Tibial artery (tissue), 4 donors: ENCODE measurements at regions not wholly inside any gene's neighbourhood (a gene's known extent, or its start where the extent isn't known, plus 50 kb on each side); places are given as distances from the start of the nearest gene placed in this dataset.

ENCODE experiments used
- DNase-seq, 2 donors: peaks; one replicate each; pipeline ENCODE4 v3.0.0-alpha.2; 2019
- H3K27ac ChIP-seq, 2 donors: fragments of 200-600 bp; sonication (generic) in 1 of 2; 1 replicate in 1 of 2; 2 replicates in 1 of 2; pipeline ENCODE4 v1.5.1; 2018 to 2019; ENCODE audit warnings: mild to moderate bottlenecking in 1 of 2
- H3K27me3 ChIP-seq, 2 donors: fragments of 200-600 bp; sonication (generic) in 1 of 2; one replicate each; pipeline versions ENCODE4 v1.5.1 to v1.6.0; 2016 to 2019
- H3K36me3 ChIP-seq, 3 donors: fragments of 200-600 bp; sonication (generic) in 2 of 3; one replicate each; pipeline ENCODE4 v1.5.1; 2016 to 2019; ENCODE audit warnings: mild to moderate bottlenecking in 2 of 3
- H3K4me1 ChIP-seq, 4 donors: fragments of 200-600 bp; sonication (generic) in 2 of 4; 1 replicate in 3 of 4; 2 replicates in 1 of 4; pipeline ENCODE4 v1.5.1; 2016 to 2019
- H3K4me3 ChIP-seq, 2 donors: fragments of 200-600 bp; sonication (generic) in 1 of 2; 1 replicate in 1 of 2; 2 replicates in 1 of 2; pipeline ENCODE4 v1.5.1; 2018 to 2019; ENCODE audit warnings: mild to moderate bottlenecking in 2 of 2
- H3K9me3 ChIP-seq, 3 donors: fragments of 200-600 bp; sonication (generic) in 1 of 3; one replicate each; pipeline ENCODE4 v1.5.1; 2016 to 2019
- intact Hi-C: fragments of 100-400 bp; cut with DNase I; formaldehyde crosslinking; loops from one replicate; pipeline ENCODE4 v1.15.0; 2023; ENCODE audit warnings: low total_unique reads
- TF ChIP-seq, protein P1 (sequence below), 2 experiments: fragments of 200-600 bp in 1 of 2; fragments of 450-650 bp in 1 of 2; IDR thresholded peaks; one replicate each; pipeline ENCODE4 v1.5.1; 2017 to 2019; ENCODE audit warnings: antibody characterized with exemption in 2 of 2, mild to moderate bottlenecking in 1 of 2, moderate library complexity in 1 of 2

DNA sequence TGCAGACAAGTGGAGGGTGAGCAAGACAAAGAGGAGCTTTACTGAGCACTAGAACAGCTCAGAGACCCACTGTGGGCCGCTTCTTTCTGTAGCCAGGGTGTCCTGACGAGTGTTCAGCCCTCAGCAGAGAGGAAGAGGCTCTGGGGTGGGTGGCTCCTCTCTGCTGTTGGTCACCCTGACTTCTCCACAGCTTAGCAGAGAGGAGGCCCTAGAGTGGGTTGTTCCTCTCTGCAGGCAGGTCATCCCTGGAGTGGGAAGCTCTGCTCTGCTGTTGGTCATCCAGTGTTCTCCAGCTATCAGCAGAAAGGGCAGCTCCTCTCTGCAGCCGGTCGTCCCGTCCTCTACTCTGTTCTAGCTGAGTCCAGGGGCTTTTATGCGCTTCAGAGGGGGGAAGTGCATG, 286.5 kb downstream of the ICOS start:
- no peak overlapping the region for H3K27ac ChIP-seq
- H3K27me3 ChIP-seq, result no peaks in the 10 kb centered on the region
- TF ChIP-seq, protein P1, sequence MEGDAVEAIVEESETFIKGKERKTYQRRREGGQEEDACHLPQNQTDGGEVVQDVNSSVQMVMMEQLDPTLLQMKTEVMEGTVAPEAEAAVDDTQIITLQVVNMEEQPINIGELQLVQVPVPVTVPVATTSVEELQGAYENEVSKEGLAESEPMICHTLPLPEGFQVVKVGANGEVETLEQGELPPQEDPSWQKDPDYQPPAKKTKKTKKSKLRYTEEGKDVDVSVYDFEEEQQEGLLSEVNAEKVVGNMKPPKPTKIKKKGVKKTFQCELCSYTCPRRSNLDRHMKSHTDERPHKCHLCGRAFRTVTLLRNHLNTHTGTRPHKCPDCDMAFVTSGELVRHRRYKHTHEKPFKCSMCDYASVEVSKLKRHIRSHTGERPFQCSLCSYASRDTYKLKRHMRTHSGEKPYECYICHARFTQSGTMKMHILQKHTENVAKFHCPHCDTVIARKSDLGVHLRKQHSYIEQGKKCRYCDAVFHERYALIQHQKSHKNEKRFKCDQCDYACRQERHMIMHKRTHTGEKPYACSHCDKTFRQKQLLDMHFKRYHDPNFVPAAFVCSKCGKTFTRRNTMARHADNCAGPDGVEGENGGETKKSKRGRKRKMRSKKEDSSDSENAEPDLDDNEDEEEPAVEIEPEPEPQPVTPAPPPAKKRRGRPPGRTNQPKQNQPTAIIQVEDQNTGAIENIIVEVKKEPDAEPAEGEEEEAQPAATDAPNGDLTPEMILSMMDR (IDR thresholded peaks at IDR 0.05), result no peak
- intact Hi-C loops, result no loop called here
- H3K4me1 ChIP-seq, result peaks cover 0 to 4% (median 0%) of the 10 kb centered on the region in 4 donors
- H3K9me3 ChIP-seq, result no peaks in the 10 kb centered on the region
- H3K36me3 ChIP-seq, result no peaks in the 10 kb centered on the region
- H3K4me3 ChIP-seq, result no peak overlapping the region
- DNase-seq, result no peak

DNA sequence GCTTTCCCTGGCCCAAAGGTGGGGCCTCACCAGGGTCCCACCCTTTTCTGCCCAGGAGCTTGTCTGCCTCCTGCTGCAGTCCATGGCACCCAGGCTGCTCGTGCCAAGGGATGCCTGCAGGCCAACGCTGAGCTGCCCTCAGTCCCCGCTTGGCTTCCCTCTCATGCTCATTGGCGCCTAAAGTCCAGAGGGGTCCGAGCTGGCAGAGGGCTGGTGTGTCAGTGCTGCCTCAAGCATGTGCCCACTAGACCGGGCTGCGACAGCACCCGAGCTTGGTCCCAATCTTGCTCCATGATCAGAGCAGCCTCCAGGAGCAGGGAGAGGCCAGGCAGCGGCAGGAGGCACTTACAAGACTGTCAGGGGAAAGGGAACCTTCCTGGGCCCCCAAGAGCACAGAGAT, 287.0 kb downstream of the ICOS start:
- H3K9me3 ChIP-seq, result no peaks in the 10 kb centered on the region
- intact Hi-C loops, result no loop called here
- no peaks in the 10 kb centered on the region for H3K36me3 ChIP-seq

DNA sequence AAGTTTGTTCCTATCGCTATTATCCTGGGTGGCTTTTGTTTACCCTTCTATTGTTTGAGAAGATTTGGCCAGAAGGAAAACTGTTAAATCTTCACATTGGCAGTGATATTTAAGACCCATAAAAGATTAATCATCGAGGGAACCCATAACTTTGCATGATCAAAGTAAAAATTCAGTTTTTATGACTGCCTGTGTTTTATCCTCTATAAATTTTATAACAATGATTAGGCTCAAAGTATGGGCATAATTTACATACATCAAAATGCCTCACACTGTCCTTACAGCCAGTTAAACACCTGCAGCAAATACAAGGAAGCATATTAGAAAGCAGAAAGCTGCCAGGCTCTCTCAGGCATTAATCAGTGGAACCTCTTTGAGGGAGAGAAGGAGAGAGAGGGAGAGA, 289.1 kb downstream of the ICOS start:
- DNase-seq, result no peak
- Histone ChIP-seq H3K4me3 (no peak overlapping the region), H3K36me3 (no peaks in the 10 kb centered on the region), H3K27me3 (no peaks in the 10 kb centered on the region), H3K9me3 (no peaks in the 10 kb centered on the region), H3K4me1 (peaks cover 0 to 4% (median 0%) of the 10 kb centered on the region in 4 donors), H3K27ac (no peak overlapping the region)
- intact Hi-C loops, result no loop called here
- TF ChIP-seq, protein P1 (IDR thresholded peaks at IDR 0.05), result no peak

More for the DNA sequence above, 287.0 kb downstream of the ICOS start:
- TF ChIP-seq, protein P1 (IDR thresholded peaks at IDR 0.05), result no peak
- Histone ChIP-seq H3K27ac (no peak overlapping the region), H3K27me3 (no peaks in the 10 kb centered on the region), H3K4me1 (peaks cover 0 to 4% (median 0%) of the 10 kb centered on the region in 4 donors), H3K4me3 (no peak overlapping the region)
- DNase-seq, result no peak

GRCh38 chr2:204226305-204226880, 289.8 kb downstream of the ICOS start:
- intact Hi-C loops, result no loop called here
- H3K9me3 ChIP-seq, result no peaks in the 10 kb centered on the region
- H3K36me3 ChIP-seq, result no peaks in the 10 kb centered on the region
- peaks cover 0 to 4% (median 0%) of the 10 kb centered on the region in 4 donors for H3K4me1 ChIP-seq
- no peak for DNase-seq
- no peak overlapping the region for H3K4me3 ChIP-seq
- H3K27ac ChIP-seq, result no peak overlapping the region
- H3K27me3 ChIP-seq, result no peaks in the 10 kb centered on the region
- TF ChIP-seq, protein P1 (IDR thresholded peaks at IDR 0.05), result no peak

GRCh38 chr2:204228169-204228886, 291.8 kb downstream of the ICOS start:
- Histone ChIP-seq H3K9me3 (no peaks in the 10 kb centered on the region), H3K36me3 (no peaks in the 10 kb centered on the region), H3K4me1 (peaks cover 0 to 4% (median 0%) of the 10 kb centered on the region in 4 donors), H3K27ac (no peak overlapping the region), H3K4me3 (no peak overlapping the region), H3K27me3 (no peaks in the 10 kb centered on the region)
- intact Hi-C loops, result no loop called here
- DNase-seq, result no peak
- TF ChIP-seq, protein P1 (IDR thresholded peaks at IDR 0.05), result no peak
